OCI-LY1 (cell line): ENCODE measurements at regions not wholly inside any gene's neighbourhood (a gene's known extent, or its start where the extent isn't known, plus 50 kb on each side); places are given as distances from the start of the nearest gene placed in this dataset.

Experiments used
- CTCF ChIP-seq: fragments of 200-600 bp; sonication (generic), shearing (Covaris generic); IDR thresholded peaks from 2 replicates; pipeline ENCODE4 v1.5.1; 2017; ENCODE audit warnings: mild to moderate bottlenecking, antibody characterized with exemption, low read length, moderate library complexity, mixed read lengths
- EZH2 ChIP-seq: fragments of 200-600 bp; sonication (generic), shearing (Covaris generic); IDR thresholded peaks from 2 replicates; pipeline ENCODE4 v1.8.0; 2017; ENCODE audit warnings: borderline replicate concordance, mixed run types, mild to moderate bottlenecking, antibody characterized with exemption, low read length, moderate library complexity, mixed read lengths

GRCh38 chr20:9927224-9927623 lies 88.3 kb upstream of the PAK5 start:
- no peak for TF ChIP-seq CTCF
- no peak for TF ChIP-seq EZH2
